ENCODE measurements at regions not wholly inside any gene's neighbourhood (a gene's known extent, or its start where the extent isn't known, plus 50 kb on each side); places are given as distances from the start of the nearest gene placed in this dataset.

DNA sequence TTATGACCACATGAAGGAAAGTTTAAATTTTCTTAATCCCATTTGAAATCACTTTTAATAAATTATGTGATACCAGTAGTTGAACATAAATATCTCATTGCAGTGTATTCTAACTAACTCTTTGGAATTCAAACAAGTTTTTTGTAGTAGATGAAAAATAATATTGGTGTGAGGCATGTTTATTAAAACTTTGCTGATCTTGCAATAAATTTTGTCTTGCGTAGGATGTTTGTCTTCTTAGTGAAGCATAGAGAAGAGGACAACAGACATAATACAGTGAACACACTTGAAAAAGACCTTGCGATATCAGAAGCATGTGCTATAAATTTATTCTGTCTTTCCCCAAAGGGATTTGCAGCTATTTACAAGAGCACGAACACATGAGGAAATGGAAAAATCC lies 140.7 kb downstream of the HTR1B start:
- no peak for TF ChIP-seq POLR2AphosphoS5 (IDR thresholded peaks at IDR 0.05; ENCODE audit: low read depth, low read length)
- TF ChIP-seq POLR2A (IDR thresholded peaks at IDR 0.05; ENCODE audit: low read depth, low read length): no peak
- TF ChIP-seq TAF1 (IDR thresholded peaks at IDR 0.05; ENCODE audit: low read depth, low read length): no peak
- no peak for TF ChIP-seq SPI1 (IDR thresholded peaks at IDR 0.05; ENCODE audit: low read depth, low read length)
- TF ChIP-seq POU2F2 (IDR thresholded peaks at IDR 0.05; ENCODE audit: low read depth, low read length): no peak

Data from GM12891 (cell line).